GM23248 (cell line): ENCODE measurements at regions not wholly inside any gene's neighbourhood (a gene's known extent, or its start where the extent isn't known, plus 50 kb on each side); places are given as distances from the start of the nearest gene placed in this dataset. TPM values are rescaled to one million over a fixed set of nuclear protein-coding genes. Genes with fewer than 3 reads are reported as not detected.

Source experiments
- DNase-seq: peaks from one replicate; pipeline ENCODE4 v3.0.0-alpha.2; 2015
- H2AFZ ChIP-seq: fragments of 200-600 bp; sonication (generic); 2 replicates; pipeline ENCODE4 v1.6.1; 2016; ENCODE audit warnings: antibody characterized with exemption
- H3F3A ChIP-seq: fragments of 200-600 bp; sonication (generic); 2 replicates; pipeline ENCODE4 v1.6.1; 2016; ENCODE audit warnings: mild to moderate bottlenecking, antibody characterized with exemption, mixed run types; ENCODE audit not compliant: insufficient read depth
- H3K27ac ChIP-seq: fragments of 200-600 bp; sonication (generic); 2 replicates; pipeline ENCODE4 v1.5.1; 2016; ENCODE audit warnings: mild to moderate bottlenecking
- H3K27me3 ChIP-seq: fragments of 200-600 bp; sonication (generic); replicated peaks from 2 replicates; pipeline ENCODE4 v1.6.1; 2016; ENCODE audit warnings: mild to moderate bottlenecking; ENCODE audit not compliant: insufficient read depth
- H3K36me3 ChIP-seq: fragments of 200-600 bp; sonication (generic); 2 replicates; pipeline ENCODE4 v1.6.1; 2016; ENCODE audit warnings: low read depth, mild to moderate bottlenecking
- H3K4me1 ChIP-seq: fragments of 200-600 bp; sonication (generic); 2 replicates; pipeline ENCODE4 v1.6.1; 2016; ENCODE audit warnings: mild to moderate bottlenecking; ENCODE audit not compliant: insufficient read depth
- H3K4me2 ChIP-seq: fragments of 200-600 bp; sonication (generic); one replicate; pipeline ENCODE4 v1.6.1; 2016; ENCODE audit warnings: mild to moderate bottlenecking; ENCODE audit not compliant: unreplicated experiment
- H3K4me3 ChIP-seq: fragments of 200-600 bp; sonication (generic); 2 replicates; pipeline ENCODE4 v1.5.1; 2016; ENCODE audit warnings: mild to moderate bottlenecking
- H3K79me2 ChIP-seq: fragments of 200-600 bp; sonication (generic); 2 replicates; pipeline ENCODE4 v1.6.1; 2016; ENCODE audit warnings: mild to moderate bottlenecking; ENCODE audit not compliant: insufficient read depth
- H3K9ac ChIP-seq: fragments of 200-600 bp; sonication (generic); 2 replicates; pipeline ENCODE4 v1.6.1; 2016; ENCODE audit warnings: mild to moderate bottlenecking
- H3K9me2 ChIP-seq: fragments of 200-600 bp; sonication (generic); 2 replicates; pipeline ENCODE4 v1.6.1; 2016; ENCODE audit warnings: mixed run types, mild to moderate bottlenecking, moderate library complexity; ENCODE audit not compliant: insufficient read depth
- H3K9me3 ChIP-seq: fragments of 200-600 bp; sonication (generic); one replicate; pipeline ENCODE4 v1.6.1; 2017; ENCODE audit warnings: low read depth
- H4K20me1 ChIP-seq: fragments of 200-600 bp; sonication (generic); 2 replicates; pipeline ENCODE4 v1.6.0; 2016; ENCODE audit not compliant: insufficient read depth
- EZH2 ChIP-seq: fragments of 200-600 bp; sonication (generic); IDR thresholded peaks from 2 replicates; pipeline ENCODE4 v1.6.1; 2018; ENCODE audit warnings: antibody characterized with exemption, mild to moderate bottlenecking; ENCODE audit not compliant: insufficient read depth, poor library complexity, severe bottlenecking
- EZH2phosphoT487 ChIP-seq: fragments of 200-600 bp; sonication (generic); IDR thresholded peaks from 2 replicates; pipeline ENCODE4 v1.6.1; 2018; ENCODE audit warnings: antibody characterized with exemption, moderate library complexity, mild to moderate bottlenecking, low read depth; ENCODE audit not compliant: insufficient read depth
- WGBS, 2 experiments: methylation state at CpG; one replicate each; pipeline ENCODE4 v1.1.6; 2015 to 2017; ENCODE audit warnings: low lambda C conversion rate in 2 of 2, low coverage in 1 of 2; ENCODE audit errors: missing lambda C conversion rate in 2 of 2; 5-methylcytosine and 5-hydroxymethylcytosine counted together
- in situ Hi-C: fragments of 300-500 bp; cut with MboI; formaldehyde crosslinking; loops from 2 replicates; pipeline ENCODE4 v1.15.0; 2020
- small RNA-seq: library from RNA; depleted of rRNA; stranded (forward); fragments of <200 nt; gene quantifications from one replicate; pipeline ENCODE3, GENCODE V24; 2014; ENCODE audit warnings: low read depth, low replicate concordance

GRCh38 chr11:112902361-112903011 lies 58.7 kb upstream of the NCAM1 start:
- 0 to 7% methylated on average over 2 of the region's 2 CpGs for WGBS, 2 experiments
- no peak overlapping the region for H3K4me2 ChIP-seq
- no peaks in the 10 kb centered on the region for H3F3A ChIP-seq
- no peaks in the 10 kb centered on the region for H4K20me1 ChIP-seq
- no peaks in the 10 kb centered on the region for H3K4me1 ChIP-seq
- no peak overlapping the region for H3K9ac ChIP-seq
- H2AFZ ChIP-seq, result no peak overlapping the region
- no peak for DNase-seq
- no peaks in the 10 kb centered on the region for H3K27me3 ChIP-seq
- TF ChIP-seq EZH2phosphoT487, result no peak
- no peak for TF ChIP-seq EZH2
- in situ Hi-C loops, result no loop called here
- no peak overlapping the region for H3K4me3 ChIP-seq
- no peaks in the 10 kb centered on the region for H3K9me2 ChIP-seq
- no peaks in the 10 kb centered on the region for H3K79me2 ChIP-seq
- no peaks in the 10 kb centered on the region for H3K9me3 ChIP-seq
- H3K27ac ChIP-seq, result no peak overlapping the region
- H3K36me3 ChIP-seq, result no peaks in the 10 kb centered on the region

GRCh38 chr11:112903340-112903739 lies 57.9 kb upstream of the NCAM1 start:
- H3K4me2 ChIP-seq, result no peak overlapping the region
- H3K4me3 ChIP-seq, result no peak overlapping the region
- in situ Hi-C loops, result no loop called here
- H3K36me3 ChIP-seq, result no peaks in the 10 kb centered on the region
- 46 to 47% methylated on average over 5 of the region's 5 CpGs for WGBS, 2 experiments
- H4K20me1 ChIP-seq, result no peaks in the 10 kb centered on the region
- H3K9ac ChIP-seq, result no peak overlapping the region
- no peak overlapping the region for H2AFZ ChIP-seq
- no peaks in the 10 kb centered on the region for H3K4me1 ChIP-seq
- no peaks in the 10 kb centered on the region for H3K27me3 ChIP-seq
- H3K79me2 ChIP-seq, result no peaks in the 10 kb centered on the region
- TF ChIP-seq EZH2phosphoT487 (no peak), EZH2 (no peak)
- no peak for DNase-seq
- H3K9me3 ChIP-seq, result no peaks in the 10 kb centered on the region
- H3K9me2 ChIP-seq, result no peaks in the 10 kb centered on the region
- no peak overlapping the region for H3K27ac ChIP-seq
- H3F3A ChIP-seq, result no peaks in the 10 kb centered on the region

DNA sequence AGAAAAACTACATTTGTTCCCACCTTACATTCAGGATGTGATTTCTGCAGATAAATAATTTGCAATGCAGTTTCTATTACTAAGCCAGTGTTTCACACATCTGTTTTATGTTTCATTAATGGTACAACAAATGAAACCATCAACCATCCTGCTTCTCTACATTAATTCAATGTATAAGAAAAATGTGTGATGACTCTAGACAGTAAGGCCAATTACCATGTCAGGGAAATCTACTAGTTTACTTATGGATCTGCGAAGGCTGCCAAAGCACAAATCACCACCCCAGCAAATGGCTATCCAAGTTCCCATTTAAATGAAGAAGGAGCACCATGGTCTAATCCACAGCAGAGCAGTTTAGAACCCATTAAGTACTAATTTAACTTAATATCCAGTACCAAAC lies 50.1 kb upstream of the NCAM1 start:
- WGBS, 2 experiments, result 33 to 68% methylated on average over 1 of the region's 1 CpG
- Histone ChIP-seq H3K27me3 (no peaks in the 10 kb centered on the region), H4K20me1 (no peaks in the 10 kb centered on the region), H3K27ac (no peak overlapping the region), H3K36me3 (no peaks in the 10 kb centered on the region), H3K4me1 (no peaks in the 10 kb centered on the region), H3K9ac (no peak overlapping the region), H3K4me2 (no peak overlapping the region), H3F3A (no peaks in the 10 kb centered on the region), H3K4me3 (no peak overlapping the region), H3K9me2 (no peaks in the 10 kb centered on the region), H3K79me2 (no peaks in the 10 kb centered on the region), H3K9me3 (no peaks in the 10 kb centered on the region), H2AFZ (no peak overlapping the region)
- DNase-seq, result no peak
- in situ Hi-C loops, result no loop called here
- no peak for TF ChIP-seq EZH2phosphoT487
- no peak for TF ChIP-seq EZH2

Small RNA genes lying in the stretch of these regions (small RNA-seq; reads per million reads assigned to genes)
- gene RF00477 (not detected), gene RNU6-44P (not detected)
